MCF 10A (cell line): ENCODE measurements at regions not wholly inside any gene's neighbourhood (a gene's known extent, or its start where the extent isn't known, plus 50 kb on each side); places are given as distances from the start of the nearest gene placed in this dataset.

Source experiments
- BruUV-seq: library from RNA; stranded (reverse); fragments of 400-500 nt; replicated peaks from 2 replicates; lab custom pipeline; 2021; lab: Mats Ljungman, UMichigan
- CTCF ChIA-PET: fragments of 300-600 bp; sonication (Branson Sonifier 250); formaldehyde crosslinking; extraction: SDS; loops from one replicate; lab custom pipeline; 2021; ENCODE audit warnings: antibody characterized with exemption, inconsistent platforms; lab: Yijun Ruan, JAX
- POLR2A ChIA-PET: fragments of 300-600, 350-650 bp; sonication (Branson Sonifier 250); formaldehyde crosslinking; extraction: SDS; loops from one replicate; lab custom pipeline; 2020; ENCODE audit warnings: antibody characterized with exemption, inconsistent platforms; lab: Yijun Ruan, JAX
- DNase-seq: peaks from one replicate; pipeline ENCODE4 v3.0.0-alpha.2; 2018; ENCODE audit not compliant: unreplicated experiment
- H3K27ac Mint-ChIP-seq: one replicate; pipeline ENCODE4 v1.8.0; 2022; ENCODE audit warnings: mild to moderate bottlenecking, low read depth, mixed read lengths; ENCODE audit not compliant: unreplicated experiment
- H3K27me3 Mint-ChIP-seq: one replicate; pipeline ENCODE4 v1.8.0; 2022; ENCODE audit warnings: mixed read lengths; ENCODE audit not compliant: insufficient read depth, unreplicated experiment
- H3K36me3 Mint-ChIP-seq: one replicate; pipeline ENCODE4 v1.8.0; 2022; ENCODE audit warnings: mild to moderate bottlenecking, moderate library complexity, mixed read lengths; ENCODE audit not compliant: insufficient read depth, unreplicated experiment
- H3K4me1 Mint-ChIP-seq: one replicate; pipeline ENCODE4 v1.8.0; 2022; ENCODE audit warnings: mixed read lengths; ENCODE audit not compliant: insufficient read depth, unreplicated experiment
- H3K4me3 Mint-ChIP-seq: one replicate; pipeline ENCODE4 v1.8.0; 2022; ENCODE audit warnings: mild to moderate bottlenecking, moderate library complexity, mixed read lengths; ENCODE audit not compliant: unreplicated experiment
- H3K9me3 Mint-ChIP-seq: one replicate; pipeline ENCODE4 v1.8.0; 2022; ENCODE audit warnings: mixed read lengths; ENCODE audit not compliant: unreplicated experiment
- intact Hi-C: fragments of 100-400 bp; cut with micrococcal nuclease; formaldehyde crosslinking; loops from 2 replicates; pipeline ENCODE4 v1.14.1; 2022
- TF ChIP-seq, protein P1 (sequence below): fragments of 200-600 bp; IDR thresholded peaks from one replicate; pipeline ENCODE4 v1.8.0; 2022; ENCODE audit warnings: antibody characterized with exemption, mild to moderate bottlenecking; ENCODE audit not compliant: unreplicated experiment

GRCh38 chr1:68338081-68338480 lies 105.8 kb upstream of the WLS start:
- ChIA-PET POLR2A (no interaction called here), CTCF (interaction anchor here (0.6 to 27.8 kb wide), 2 partner anchors 108 to 220 kb away, joined by 3 to 599 read pairs; no protein-coding TSS in a partner anchor)
- intact Hi-C loops, result no loop called here
- H3K27me3 Mint-ChIP-seq, result peaks cover 18% of the 10 kb centered on the region
- H3K27ac Mint-ChIP-seq, result no peak overlapping the region
- DNase-seq, result no peak
- BruUV-seq, result no TSS peak
- H3K9me3 Mint-ChIP-seq, result no peaks in the 10 kb centered on the region
- H3K36me3 Mint-ChIP-seq, result no peaks in the 10 kb centered on the region
- TF ChIP-seq, protein P1, sequence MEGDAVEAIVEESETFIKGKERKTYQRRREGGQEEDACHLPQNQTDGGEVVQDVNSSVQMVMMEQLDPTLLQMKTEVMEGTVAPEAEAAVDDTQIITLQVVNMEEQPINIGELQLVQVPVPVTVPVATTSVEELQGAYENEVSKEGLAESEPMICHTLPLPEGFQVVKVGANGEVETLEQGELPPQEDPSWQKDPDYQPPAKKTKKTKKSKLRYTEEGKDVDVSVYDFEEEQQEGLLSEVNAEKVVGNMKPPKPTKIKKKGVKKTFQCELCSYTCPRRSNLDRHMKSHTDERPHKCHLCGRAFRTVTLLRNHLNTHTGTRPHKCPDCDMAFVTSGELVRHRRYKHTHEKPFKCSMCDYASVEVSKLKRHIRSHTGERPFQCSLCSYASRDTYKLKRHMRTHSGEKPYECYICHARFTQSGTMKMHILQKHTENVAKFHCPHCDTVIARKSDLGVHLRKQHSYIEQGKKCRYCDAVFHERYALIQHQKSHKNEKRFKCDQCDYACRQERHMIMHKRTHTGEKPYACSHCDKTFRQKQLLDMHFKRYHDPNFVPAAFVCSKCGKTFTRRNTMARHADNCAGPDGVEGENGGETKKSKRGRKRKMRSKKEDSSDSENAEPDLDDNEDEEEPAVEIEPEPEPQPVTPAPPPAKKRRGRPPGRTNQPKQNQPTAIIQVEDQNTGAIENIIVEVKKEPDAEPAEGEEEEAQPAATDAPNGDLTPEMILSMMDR, result no peak
- no peak overlapping the region for H3K4me3 Mint-ChIP-seq
- H3K4me1 Mint-ChIP-seq, result peaks cover 10% of the 10 kb centered on the region

DNA sequence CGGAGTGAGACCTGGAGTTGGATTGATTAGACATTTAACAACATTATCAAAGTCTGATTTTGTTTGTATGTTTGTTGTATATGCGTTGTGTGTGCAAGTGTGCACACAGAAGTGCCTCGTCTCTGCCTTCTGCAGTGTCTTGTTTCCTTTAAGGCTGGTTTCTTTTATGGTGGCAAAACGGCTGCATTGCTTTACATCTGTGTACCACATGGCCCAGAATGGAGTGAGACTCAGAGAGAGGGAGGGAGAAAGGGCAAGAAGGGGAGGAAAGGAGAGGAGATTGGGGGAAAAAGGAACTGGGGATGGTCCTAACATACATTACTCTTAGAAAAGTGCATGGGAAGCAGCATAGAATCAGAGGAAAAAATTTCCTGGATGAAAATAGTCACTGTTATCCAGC lies 99.7 kb upstream of the WLS start:
- Mint-ChIP-seq H3K36me3 (peaks cover 5% of the 10 kb centered on the region), H3K4me3 (no peak overlapping the region), H3K27me3 (no peaks in the 10 kb centered on the region), H3K4me1 (peaks cover 27% of the 10 kb centered on the region), H3K27ac (no peak overlapping the region), H3K9me3 (no peaks in the 10 kb centered on the region)
- TF ChIP-seq, protein P1, result no peak
- ChIA-PET POLR2A (no interaction called here), CTCF (interaction anchor here (0.8 to 1.5 kb wide), 6 partner anchors 11 to 1927 kb away, joined by 3 to 5 read pairs (median 4); no protein-coding TSS in a partner anchor)
- intact Hi-C loops, result no loop called here
- DNase-seq, result no peak
- BruUV-seq, result no TSS peak

DNA sequence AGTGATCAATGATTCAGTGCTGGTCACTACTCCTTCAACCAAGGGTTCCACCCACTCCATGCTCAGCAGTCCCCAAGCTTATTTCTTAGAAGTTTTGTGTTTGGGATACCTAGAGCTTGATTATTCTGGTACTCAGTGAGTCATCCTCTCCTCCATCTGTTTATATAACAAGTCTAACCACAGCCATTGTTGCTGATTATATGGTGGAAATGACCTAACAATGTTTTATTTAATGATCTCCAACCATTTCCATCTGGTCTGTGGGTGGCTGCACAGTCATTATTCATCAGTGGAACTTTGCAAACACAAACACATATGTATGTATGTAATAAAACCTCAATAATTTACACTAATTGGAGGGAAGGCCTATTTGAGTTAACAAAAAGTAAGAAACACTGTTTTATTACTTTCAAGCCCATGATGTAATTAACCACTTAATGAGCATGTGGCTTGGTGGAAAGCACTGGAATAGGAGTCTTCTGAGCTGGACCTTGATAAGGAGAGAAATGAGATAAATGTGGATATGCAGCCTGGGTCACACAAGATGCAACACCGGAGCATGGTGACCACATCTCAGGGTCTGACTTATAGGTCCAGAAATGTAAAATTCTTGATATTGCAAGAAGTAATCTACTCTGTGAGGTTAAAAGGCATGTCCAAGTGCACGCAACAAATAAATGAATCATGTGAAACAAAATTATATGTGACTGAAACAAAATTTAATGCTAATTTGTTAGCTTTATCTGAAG lies 99.0 kb upstream of the WLS start:
- Mint-ChIP-seq H3K27ac (peak overlapping the region; percentile 11), H3K4me3 (no peak overlapping the region), H3K27me3 (no peaks in the 10 kb centered on the region), H3K36me3 (peaks cover 5% of the 10 kb centered on the region), H3K9me3 (no peaks in the 10 kb centered on the region), H3K4me1 (peaks cover 27% of the 10 kb centered on the region)
- TF ChIP-seq, protein P1, result no peak
- no TSS peak for BruUV-seq
- intact Hi-C loops, result no loop called here
- peak; percentile 67 for DNase-seq
- CTCF ChIA-PET, result interaction anchor here (0.8 to 1.6 kb wide), 5 partner anchors 116 to 1927 kb away, joined by 3 to 6 read pairs (median 4); no protein-coding TSS in a partner anchor
- POLR2A ChIA-PET, result no interaction called here

DNA sequence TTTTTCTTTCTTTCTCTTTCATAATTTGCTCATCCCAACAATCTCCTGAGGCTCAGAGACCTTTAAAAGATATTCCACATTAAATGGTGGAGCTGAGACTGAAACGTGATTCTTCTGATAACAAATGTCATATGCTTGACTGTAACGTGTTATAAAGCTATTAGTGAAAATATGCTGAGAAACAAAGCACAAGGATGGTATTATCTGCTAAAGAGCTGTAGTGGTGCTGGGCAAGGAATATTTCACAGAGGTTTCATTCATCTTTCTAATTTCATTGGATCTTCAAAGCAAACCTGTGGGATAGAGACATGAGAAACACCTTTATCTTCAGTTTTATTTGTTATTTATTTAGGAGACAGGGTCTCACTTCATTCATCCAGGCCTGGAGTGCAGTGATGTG lies 98.1 kb upstream of the WLS start:
- intact Hi-C loops, result no loop called here
- Mint-ChIP-seq H3K27ac (peak overlapping the region; percentile 11), H3K4me3 (no peak overlapping the region), H3K4me1 (peaks cover 27% of the 10 kb centered on the region), H3K36me3 (peaks cover 5% of the 10 kb centered on the region), H3K27me3 (no peaks in the 10 kb centered on the region), H3K9me3 (no peaks in the 10 kb centered on the region)
- ChIA-PET CTCF (interaction anchor here (0.8 to 1.6 kb wide), 2 partner anchors 29 to 210 kb away, joined by 3 to 6 read pairs; no protein-coding TSS in a partner anchor), POLR2A (no interaction called here)
- TF ChIP-seq, protein P1, result no peak
- BruUV-seq, result no TSS peak
- DNase-seq, result no peak
